Pons (tissue), 1 donor: ENCODE measurements at regions not wholly inside any gene's neighbourhood (a gene's known extent, or its start where the extent isn't known, plus 50 kb on each side); places are given as distances from the start of the nearest gene placed in this dataset.
"Not testable (repeated sequence)": the region's sequence is repeated elsewhere in the genome, so short reads cannot be mapped to it uniquely, and the experiment has no call there.

Experiments used
- DNase-seq: peaks from one replicate; pipeline ENCODE4 v3.0.0-alpha.2; 2016; ENCODE audit warnings: low spot score

DNA sequence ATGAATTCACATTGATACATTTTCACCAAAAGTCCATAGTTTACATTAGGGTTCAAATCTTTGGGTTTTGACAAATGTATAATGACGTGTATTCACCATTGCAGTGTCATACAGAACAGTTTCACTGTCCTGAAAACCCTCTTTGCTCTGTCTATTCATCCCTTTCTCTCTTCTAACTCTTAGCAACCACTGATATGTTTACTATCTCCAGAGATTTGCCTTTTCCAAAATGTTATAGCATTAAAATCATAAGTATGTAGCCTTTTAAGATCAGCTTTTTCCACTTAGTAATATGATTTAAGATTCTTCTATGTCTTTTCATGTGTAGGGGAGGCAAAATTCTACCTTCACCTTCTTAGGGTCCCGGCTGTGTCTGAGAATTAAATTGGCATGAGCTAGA is 203.8 kb downstream of the TPRG1 start:
- DNase-seq, result no peak

DNA sequence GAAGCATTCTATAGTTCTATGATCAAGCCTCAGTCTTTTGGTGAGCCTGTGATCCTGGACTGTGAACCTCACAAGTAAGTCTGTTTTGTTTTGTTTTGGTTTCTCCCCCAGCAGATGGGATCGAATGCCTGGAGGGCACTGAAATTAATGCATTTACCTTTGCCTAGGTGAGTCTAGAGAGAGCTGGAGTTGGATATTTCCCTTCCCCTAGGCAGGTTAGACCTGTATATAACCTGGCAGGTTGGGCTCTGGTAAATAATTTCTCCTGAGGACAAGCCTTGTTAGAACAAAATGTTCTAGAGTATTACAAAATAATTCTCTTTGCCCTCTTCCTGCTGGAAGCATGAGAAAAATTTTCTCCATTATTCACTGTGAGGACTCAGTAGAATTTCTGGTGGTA is 211.9 kb downstream of the TPRG1 start:
- DNase-seq, result no peak

GRCh38 chr3:189385880-189386279 is 214.1 kb downstream of the TPRG1 start:
- not testable (repeated sequence) for DNase-seq

- no peak for DNase-seq
Measured at GRCh38 chr3:189386739-189387138, 215.0 kb downstream of the TPRG1 start.

DNA sequence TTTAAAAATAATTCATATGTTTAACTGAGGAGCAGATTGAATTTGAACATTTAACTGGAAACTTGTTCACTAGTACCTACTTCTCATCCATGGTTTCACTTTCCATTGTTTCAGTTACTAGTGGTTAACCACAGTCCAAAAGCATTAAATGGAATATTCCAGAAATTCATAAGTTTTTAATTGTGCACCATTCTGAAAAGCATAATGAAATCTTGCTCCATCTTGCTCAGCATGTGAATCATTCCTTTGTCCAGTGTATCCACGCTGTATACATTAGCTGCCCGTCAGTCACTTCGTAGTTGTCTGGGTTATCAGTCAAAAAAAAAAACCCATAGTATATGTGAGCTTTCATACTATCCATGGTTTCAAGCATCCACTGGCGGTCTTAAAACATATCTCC is 217.6 kb downstream of the TPRG1 start:
- no peak for DNase-seq

- DNase-seq, result no peak
Measured at GRCh38 chr3:189393598-189393997, 221.8 kb downstream of the TPRG1 start.

- no peak for DNase-seq
Measured at GRCh38 chr3:189394599-189395121, 222.9 kb downstream of the TPRG1 start.

- DNase-seq, result no peak
Measured at GRCh38 chr3:189395825-189396224, 224.1 kb downstream of the TPRG1 start.

- no peak for DNase-seq
Measured at GRCh38 chr3:189398656-189399055, 226.9 kb downstream of the TPRG1 start.

- no peak for DNase-seq
Measured at GRCh38 chr3:189401196-189401595, 229.4 kb downstream of the TPRG1 start.

GRCh38 chr3:189403194-189403593 is 228.0 kb upstream of the TP63 start:
- DNase-seq, result no peak

GRCh38 chr3:189404024-189404423 is 227.2 kb upstream of the TP63 start:
- DNase-seq, result no peak

- DNase-seq, result no peak
Measured at GRCh38 chr3:189404797-189405484, 226.2 kb upstream of the TP63 start.

- DNase-seq, result no peak
Measured at GRCh38 chr3:189406148-189406547, 225.0 kb upstream of the TP63 start.

GRCh38 chr3:189410522-189410921 is 220.7 kb upstream of the TP63 start:
- no peak for DNase-seq

GRCh38 chr3:189419038-189419437 is 212.2 kb upstream of the TP63 start:
- DNase-seq, result no peak

- no peak for DNase-seq
Measured at GRCh38 chr3:189419683-189420082, 211.5 kb upstream of the TP63 start.

DNA sequence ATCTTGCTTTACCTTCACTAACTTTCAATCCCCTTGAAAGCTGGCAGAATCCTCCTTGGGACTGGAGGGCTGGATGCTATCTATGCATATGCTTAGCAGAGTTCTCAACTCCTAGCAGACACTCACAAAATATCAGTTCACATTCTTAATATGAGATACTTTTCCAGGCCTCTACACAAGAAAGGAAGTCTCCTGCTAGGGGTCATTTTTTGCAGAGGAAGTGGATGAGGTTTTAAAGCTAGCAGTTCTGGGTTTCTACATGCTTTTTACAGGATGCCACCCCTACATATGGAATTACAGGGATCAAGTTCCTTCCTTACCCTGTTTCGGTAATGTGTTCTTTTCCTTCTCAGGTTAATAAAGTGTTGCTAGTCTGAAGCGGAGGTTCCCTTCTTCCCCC is 206.3 kb upstream of the TP63 start:
- DNase-seq, result no peak

GRCh38 chr3:189429019-189429418 is 202.2 kb upstream of the TP63 start:
- DNase-seq, result no peak

- DNase-seq, result no peak
Measured at GRCh38 chr3:189430166-189430565, 201.0 kb upstream of the TP63 start.

- not testable (repeated sequence) for DNase-seq
Measured at GRCh38 chr3:189442257-189442656, 188.9 kb upstream of the TP63 start.

- DNase-seq, result no peak
Measured at GRCh38 chr3:189446959-189447560, 184.1 kb upstream of the TP63 start.

DNA sequence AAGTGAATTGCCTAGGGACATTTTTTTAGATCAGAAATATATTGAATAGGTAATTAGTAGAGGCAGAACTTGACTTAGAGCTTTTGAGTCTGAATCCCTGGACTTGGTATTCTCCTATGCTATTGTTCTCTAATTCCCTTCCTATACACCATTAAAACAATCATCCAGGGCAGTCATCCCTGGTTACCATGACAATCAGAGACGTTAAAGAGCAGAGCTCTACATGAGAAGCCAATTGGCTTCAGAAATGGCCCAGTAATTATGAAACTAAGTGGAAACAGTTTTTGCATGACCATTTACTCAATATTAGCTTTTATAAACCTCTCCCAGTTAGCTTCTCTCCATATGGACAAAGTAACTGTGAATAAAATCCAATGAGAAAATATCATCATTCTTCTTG is 182.1 kb upstream of the TP63 start:
- no peak for DNase-seq

- no peak for DNase-seq
Measured at GRCh38 chr3:189455009-189455408, 176.2 kb upstream of the TP63 start.
